ENCODE measurements at regions not wholly inside any gene's neighbourhood (a gene's known extent, or its start where the extent isn't known, plus 50 kb on each side); places are given as distances from the start of the nearest gene placed in this dataset.
"Not testable (repeated sequence)": the region's sequence is repeated elsewhere in the genome, so short reads cannot be mapped to it uniquely, and the experiment has no call there.

- DNase-seq (no peak), ATAC-seq (no peak)
- H3K9me3 ChIP-seq: no peaks in the 10 kb centered on the region
- WGBS (ENCODE audit: insufficient coverage, low coverage, low lambda C conversion rate, missing lambda C conversion rate): 71% methylated on average over 2 of the region's 2 CpGs
- TF ChIP-seq CTCF (IDR thresholded peaks at IDR 0.05): no peak
- TF ChIP-seq POLR2A (IDR thresholded peaks at IDR 0.05): no peak
- no peaks in the 10 kb centered on the region for H3K4me1 ChIP-seq
- H3K27me3 ChIP-seq: no peaks in the 10 kb centered on the region
- no peaks in the 10 kb centered on the region for H3K36me3 ChIP-seq
- H3K27ac ChIP-seq: no peak overlapping the region
- H3K4me3 ChIP-seq: no peak overlapping the region
- intact Hi-C loops (cut with DNase I): no loop called here
Observed at GRCh38 chr5:130397132-130397531, 492.9 kb downstream of the CHSY3 start.

- H3K4me3 ChIP-seq; H3K4me1 ChIP-seq; intact Hi-C loops (cut with DNase I); H3K9me3 ChIP-seq; ATAC-seq; H3K36me3 ChIP-seq; DNase-seq; H3K27ac ChIP-seq; H3K27me3 ChIP-seq: not testable (repeated sequence)
- 18% methylated on average over 3 of the region's 3 CpGs for WGBS (ENCODE audit: insufficient coverage, low coverage, low lambda C conversion rate, missing lambda C conversion rate)
Observed at GRCh38 chr5:130391727-130392264, 487.5 kb downstream of the CHSY3 start.

- intact Hi-C loops (cut with DNase I): no loop called here
- Histone ChIP-seq H3K27me3 (no peaks in the 10 kb centered on the region), H3K36me3 (no peaks in the 10 kb centered on the region), H3K27ac (no peak overlapping the region), H3K9me3 (no peaks in the 10 kb centered on the region), H3K4me1 (no peaks in the 10 kb centered on the region), H3K4me3 (no peak overlapping the region)
- no peak for DNase-seq
- TF ChIP-seq CTCF (IDR thresholded peaks at IDR 0.05) (no peak), POLR2A (IDR thresholded peaks at IDR 0.05) (no peak)
- 6% methylated on average over 1 of the region's 1 CpG for WGBS (ENCODE audit: insufficient coverage, low coverage, low lambda C conversion rate, missing lambda C conversion rate)
- no peak for ATAC-seq
Observed at GRCh38 chr5:130386155-130386554, 481.9 kb downstream of the CHSY3 start.

- no peak for ATAC-seq
- Histone ChIP-seq H3K4me1 (no peaks in the 10 kb centered on the region), H3K4me3 (no peak overlapping the region), H3K27ac (no peak overlapping the region), H3K27me3 (no peaks in the 10 kb centered on the region), H3K36me3 (no peaks in the 10 kb centered on the region), H3K9me3 (no peaks in the 10 kb centered on the region)
- WGBS (ENCODE audit: insufficient coverage, low coverage, low lambda C conversion rate, missing lambda C conversion rate): 21% methylated on average over 2 of the region's 2 CpGs
- TF ChIP-seq CTCF (IDR thresholded peaks at IDR 0.05) (no peak), POLR2A (IDR thresholded peaks at IDR 0.05) (no peak)
- DNase-seq: no peak
- intact Hi-C loops (cut with DNase I): no loop called here
Observed at GRCh38 chr5:130385656-130386055, 481.4 kb downstream of the CHSY3 start.

- no peak for DNase-seq
- intact Hi-C loops (cut with DNase I): no loop called here
- TF ChIP-seq POLR2A (IDR thresholded peaks at IDR 0.05) (no peak), CTCF (IDR thresholded peaks at IDR 0.05) (no peak)
Observed at GRCh38 chr5:130365956-130366355, 461.7 kb downstream of the CHSY3 start.

More at GRCh38 chr5:130365956-130366355, 461.7 kb downstream of the CHSY3 start:
- Histone ChIP-seq H3K4me1 (no peaks in the 10 kb centered on the region), H3K27me3 (no peaks in the 10 kb centered on the region), H3K4me3 (no peak overlapping the region), H3K27ac (no peak overlapping the region), H3K36me3 (no peaks in the 10 kb centered on the region), H3K9me3 (no peaks in the 10 kb centered on the region)
- WGBS (ENCODE audit: insufficient coverage, low coverage, low lambda C conversion rate, missing lambda C conversion rate): 47% methylated on average over 2 of the region's 2 CpGs
- ATAC-seq: no peak

All from right lobe of liver (tissue), 6 donors.